H9 (cell line): ENCODE measurements at regions not wholly inside any gene's neighbourhood (a gene's known extent, or its start where the extent isn't known, plus 50 kb on each side); places are given as distances from the start of the nearest gene placed in this dataset.

ENCODE experiments used
- DNase-seq: peaks from one replicate; pipeline ENCODE4 v3.0.0-alpha.2; 2017
- H2AFZ ChIP-seq: one replicate; pipeline ENCODE4 v1.6.1; 2013; ENCODE audit warnings: mild to moderate bottlenecking, low read length, control low read depth, moderate library complexity
- H2AK5ac ChIP-seq: 2 replicates; pipeline ENCODE4 v1.6.1; 2013; ENCODE audit warnings: low read length, control low read depth, mixed read lengths; ENCODE audit not compliant: insufficient read length
- H2BK120ac ChIP-seq: one replicate; pipeline ENCODE4 v1.6.1; 2013; ENCODE audit warnings: low read depth, mild to moderate bottlenecking, low read length, control low read depth, inconsistent platforms; ENCODE audit not compliant: poor library complexity, severe bottlenecking
- H2BK12ac ChIP-seq: 2 replicates; pipeline ENCODE4 v1.6.1; 2013; ENCODE audit warnings: low read length, control low read depth, mixed read lengths, low read depth; ENCODE audit not compliant: insufficient read length
- H2BK15ac ChIP-seq: 2 replicates; pipeline ENCODE4 v1.6.1; 2013; ENCODE audit warnings: low read depth, low read length, control low read depth
- H2BK20ac ChIP-seq: one replicate; pipeline ENCODE4 v1.6.1; 2013; ENCODE audit warnings: low read depth, mild to moderate bottlenecking, low read length, control low read depth, inconsistent platforms; ENCODE audit not compliant: poor library complexity, severe bottlenecking
- H2BK5ac ChIP-seq: 2 replicates; pipeline ENCODE4 v1.6.1; 2013; ENCODE audit warnings: low read length, control low read depth, mixed read lengths; ENCODE audit not compliant: insufficient read length
- H3K14ac ChIP-seq: 2 replicates; pipeline ENCODE4 v1.6.1; 2013; ENCODE audit warnings: low read length, control low read depth; ENCODE audit not compliant: insufficient read depth
- H3K18ac ChIP-seq: 2 replicates; pipeline ENCODE4 v1.6.1; 2013; ENCODE audit warnings: low read depth, mild to moderate bottlenecking, mixed read lengths, low read length, control low read depth; ENCODE audit not compliant: insufficient read length
- H3K23ac ChIP-seq: 2 replicates; pipeline ENCODE4 v1.6.1; 2013; ENCODE audit warnings: low read length, control low read depth, mixed read lengths, low read depth; ENCODE audit not compliant: insufficient read length
- H3K23me2 ChIP-seq: 2 replicates; pipeline ENCODE4 v1.6.1; 2013; ENCODE audit warnings: low read depth, mild to moderate bottlenecking, mixed read lengths, low read length, control low read depth; ENCODE audit not compliant: insufficient read length, poor library complexity, severe bottlenecking
- H3K27ac ChIP-seq: 2 replicates; pipeline ENCODE4 v1.5.1; 2013; ENCODE audit warnings: low read length, control low read depth, mixed read lengths, low read depth; ENCODE audit not compliant: insufficient read length
- H3K27me3 ChIP-seq: 2 replicates; pipeline ENCODE4 v1.6.1; 2013; ENCODE audit warnings: low read length, control low read depth, inconsistent platforms; ENCODE audit not compliant: insufficient read depth
- H3K4ac ChIP-seq: 2 replicates; pipeline ENCODE4 v1.6.1; 2013; ENCODE audit warnings: low read depth, mild to moderate bottlenecking, control low read depth, inconsistent platforms, low read length, moderate library complexity
- H3K4me1 ChIP-seq: 2 replicates; pipeline ENCODE4 v1.6.1; 2013; ENCODE audit warnings: low read length, control low read depth, inconsistent platforms; ENCODE audit not compliant: insufficient read depth
- H3K4me2 ChIP-seq: 2 replicates; pipeline ENCODE4 v1.6.1; 2013; ENCODE audit warnings: low read length, control low read depth, mixed read lengths; ENCODE audit not compliant: insufficient read length, insufficient read depth
- H3K56ac ChIP-seq: 2 replicates; pipeline ENCODE4 v1.6.1; 2013; ENCODE audit warnings: low read depth, mild to moderate bottlenecking, mixed read lengths, low read length, control low read depth; ENCODE audit not compliant: insufficient read length
- H3K79me1 ChIP-seq: 2 replicates; pipeline ENCODE4 v1.6.1; 2013; ENCODE audit warnings: low read depth, mild to moderate bottlenecking, moderate library complexity, low read length, control low read depth, inconsistent platforms; ENCODE audit not compliant: insufficient read depth, poor library complexity, severe bottlenecking
- H3K79me2 ChIP-seq: 2 replicates; pipeline ENCODE4 v1.6.1; 2013; ENCODE audit warnings: low read length, control low read depth, inconsistent platforms; ENCODE audit not compliant: insufficient read depth
- H3K9ac ChIP-seq: 2 replicates; pipeline ENCODE4 v1.6.1; 2013; ENCODE audit warnings: low read length, control low read depth, mixed read lengths; ENCODE audit not compliant: insufficient read length; ENCODE audit errors: extremely low read depth
- H3K9me3 ChIP-seq: one replicate; pipeline ENCODE4 v1.6.1; 2013; ENCODE audit warnings: low read depth, low read length, inconsistent platforms; ENCODE audit not compliant: control insufficient read depth
- H3T11ph ChIP-seq: one replicate; pipeline ENCODE4 v1.6.1; 2013; ENCODE audit warnings: mild to moderate bottlenecking, low read length, control low read depth, inconsistent platforms
- H4K20me1 ChIP-seq: one replicate; pipeline ENCODE4 v1.6.1; 2013; ENCODE audit not compliant: control insufficient read depth, insufficient read length, insufficient read depth
- H4K5ac ChIP-seq: 2 replicates; pipeline ENCODE4 v1.6.1; 2013; ENCODE audit warnings: low read depth, mild to moderate bottlenecking, mixed read lengths, low read length, control low read depth; ENCODE audit not compliant: insufficient read length
- H4K8ac ChIP-seq: replicated peaks from 2 replicates; pipeline ENCODE4 v1.6.1; 2013; ENCODE audit warnings: low read length, control low read depth, mixed read lengths, low read depth; ENCODE audit not compliant: insufficient read length
- H4K91ac ChIP-seq: 2 replicates; pipeline ENCODE4 v1.6.1; 2013; ENCODE audit warnings: low read depth, mild to moderate bottlenecking, moderate library complexity, mixed read lengths, low read length, control low read depth; ENCODE audit not compliant: insufficient read length
- H3K27ac Mint-ChIP-seq, 3 experiments: 2 replicates in 2 of 3; 3 replicates in 1 of 3; pipeline ENCODE4 v1.8.0; 2020 to 2021; ENCODE audit warnings: mixed read lengths in 3 of 3, mild to moderate bottlenecking in 1 of 3, moderate library complexity in 1 of 3
- H3K27me3 Mint-ChIP-seq: 2 replicates; pipeline ENCODE4 v1.8.0; 2021; ENCODE audit warnings: low read depth, mild to moderate bottlenecking, moderate library complexity, mixed read lengths
- H3K36me3 Mint-ChIP-seq, 3 experiments: 2 replicates in 2 of 3; 3 replicates in 1 of 3; pipeline ENCODE4 v1.8.0; 2020 to 2021; ENCODE audit warnings: low read depth in 3 of 3, mixed read lengths in 3 of 3; ENCODE audit not compliant: insufficient read depth in 1 of 3
- H3K4me1 Mint-ChIP-seq, 2 experiments: 2 replicates each; pipeline ENCODE4 v1.8.0; 2020; ENCODE audit warnings: mixed read lengths in 2 of 2
- H3K4me3 Mint-ChIP-seq, 2 experiments: 2 replicates in 1 of 2; 3 replicates in 1 of 2; pipeline ENCODE4 v1.8.0; 2020 to 2021; ENCODE audit warnings: mild to moderate bottlenecking in 2 of 2, mixed read lengths in 2 of 2, moderate library complexity in 1 of 2
- H3K9me3 Mint-ChIP-seq, 2 experiments: 2 replicates in 1 of 2; 3 replicates in 1 of 2; pipeline ENCODE4 v1.8.0; 2020; ENCODE audit warnings: mild to moderate bottlenecking in 2 of 2, mixed read lengths in 2 of 2, moderate library complexity in 1 of 2
- CTCF ChIP-seq: fragments of 200-600 bp; sonication (generic); conservative IDR thresholded peaks from 3 replicates; pipeline ENCODE4 v1.8.0; 2021; ENCODE audit warnings: antibody characterized with exemption, mild to moderate bottlenecking
- WGBS: extraction: QIAGEN DNeasy Blood & Tissue Kit; methylation state at CpG from one replicate; pipeline ENCODE4 v1.1.7; 2013; ENCODE audit warnings: missing lambda C conversion rate, low lambda C conversion rate, mixed read lengths; ENCODE audit not compliant: insufficient read length; ENCODE audit errors: extremely low coverage; 5-methylcytosine and 5-hydroxymethylcytosine counted together

- WGBS, result no CpG with 5 or more reads among the region's 2 CpGs
- no peak overlapping the region for H3K23ac ChIP-seq
- no peaks in the 10 kb centered on the region for H3K4me1 ChIP-seq
- no peak overlapping the region for H3K14ac ChIP-seq
- no peak overlapping the region for H3K27ac ChIP-seq
- H3K4me1 Mint-ChIP-seq, result peaks cover 11 to 13% of the 10 kb centered on the region in 2 experiments
- H3K27me3 ChIP-seq, result no peaks in the 10 kb centered on the region
- H2BK120ac ChIP-seq, result no peak overlapping the region
- H2BK20ac ChIP-seq, result no peak overlapping the region
- no peak overlapping the region for H3K4ac ChIP-seq
- H3K4me2 ChIP-seq, result no peak overlapping the region
- no peak overlapping the region for H2AFZ ChIP-seq
- no peaks in the 10 kb centered on the region for H3K79me2 ChIP-seq
- no peak overlapping the region for H4K5ac ChIP-seq
- no peak overlapping the region for H2BK15ac ChIP-seq
- H2BK12ac ChIP-seq, result no peak overlapping the region
- H4K91ac ChIP-seq, result no peak overlapping the region
- H4K20me1 ChIP-seq, result no peaks in the 10 kb centered on the region
- no peak overlapping the region for H3K9ac ChIP-seq
- no peak overlapping the region for H3K27ac Mint-ChIP-seq
- no peaks in the 10 kb centered on the region for H3K79me1 ChIP-seq
- no peak overlapping the region for H2BK5ac ChIP-seq
- H3K36me3 Mint-ChIP-seq, result no peaks in the 10 kb centered on the region
- no peak overlapping the region for H3K18ac ChIP-seq
- DNase-seq, result no peak
- no peak for TF ChIP-seq CTCF
- no peaks in the 10 kb centered on the region for H3K27me3 Mint-ChIP-seq
- no peak overlapping the region for H3T11ph ChIP-seq
- no peak overlapping the region for H4K8ac ChIP-seq
- H3K23me2 ChIP-seq, result no peaks in the 10 kb centered on the region
- no peak overlapping the region for H3K4me3 Mint-ChIP-seq
- H2AK5ac ChIP-seq, result no peak overlapping the region
- H3K56ac ChIP-seq, result no peak overlapping the region
- H3K9me3 ChIP-seq, result no peaks in the 10 kb centered on the region
- H3K9me3 Mint-ChIP-seq, result no peaks in the 10 kb centered on the region
These were observed 502.3 kb downstream of the TBC1D4 start for GRCh38 chr13:74979703-74980102.
